Neural cell (in vitro differentiated cells): ENCODE measurements at regions not wholly inside any gene's neighbourhood (a gene's known extent, or its start where the extent isn't known, plus 50 kb on each side); places are given as distances from the start of the nearest gene placed in this dataset.

Experiments used
- CTCF ChIP-seq: fragments of 450-650 bp; IDR thresholded peaks from 2 replicates; pipeline ENCODE4 v1.5.1; 2014; ENCODE audit warnings: antibody characterized with exemption, mild to moderate bottlenecking, moderate library complexity; ENCODE audit not compliant: poor library complexity, severe bottlenecking
- MXI1 ChIP-seq: fragments of 450-650 bp; conservative IDR thresholded peaks from 2 replicates; pipeline ENCODE4 v1.6.1; 2014; ENCODE audit warnings: antibody characterized with exemption, mild to moderate bottlenecking; ENCODE audit not compliant: poor library complexity, severe bottlenecking

DNA sequence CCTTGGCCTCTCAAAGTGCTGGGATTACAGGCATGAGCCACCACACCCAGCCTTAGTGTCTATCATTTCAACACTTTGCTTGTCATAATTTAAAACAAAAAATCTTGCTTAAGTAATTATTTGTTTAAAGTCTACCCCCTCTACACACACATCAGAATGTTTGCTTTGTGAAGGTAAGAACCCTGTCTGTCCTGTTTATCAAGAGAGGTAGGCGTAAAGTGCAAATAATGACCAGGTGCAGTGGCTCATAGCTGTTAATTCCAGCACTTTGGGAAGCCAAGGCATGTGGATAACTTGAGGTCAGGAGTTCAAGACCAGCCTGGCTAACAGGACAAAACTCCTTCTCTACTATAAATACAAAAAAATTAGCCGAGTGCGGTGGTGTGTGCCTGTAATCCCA is 326.7 kb upstream of the CLNK start:
- TF ChIP-seq CTCF, result no peak
- TF ChIP-seq MXI1, result no peak
